ENCODE measurements at regions not wholly inside any gene's neighbourhood (a gene's known extent, or its start where the extent isn't known, plus 50 kb on each side); places are given as distances from the start of the nearest gene placed in this dataset.

DNA sequence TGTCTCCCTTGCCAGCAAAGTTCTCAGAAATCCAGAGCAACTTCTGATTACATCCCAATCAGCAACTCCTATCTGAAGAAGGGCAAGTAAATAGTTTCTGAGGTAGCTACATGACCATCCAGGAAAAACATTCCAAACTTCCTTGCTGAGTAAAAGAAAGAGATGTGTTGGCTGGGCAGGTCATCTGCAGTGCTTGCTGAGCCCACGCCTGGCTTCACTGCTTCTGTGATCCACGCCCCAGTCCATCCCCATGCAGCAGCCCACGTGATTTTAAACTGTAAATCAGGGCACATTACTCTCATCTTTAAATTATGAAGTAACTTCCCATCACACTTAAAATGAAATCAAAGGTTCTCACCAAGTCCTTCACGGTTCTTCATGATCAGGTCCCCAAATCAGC is 603.6 kb downstream of the QKI start:
- TF ChIP-seq L3MBTL2 (conservative IDR thresholded peaks at IDR 0.05) (no peak), ELF4 (IDR thresholded peaks at IDR 0.05) (no peak), SUZ12 (IDR thresholded peaks at IDR 0.05) (no peak), TARDBP (IDR thresholded peaks at IDR 0.05) (no peak), BHLHE40 (IDR thresholded peaks at IDR 0.05; ENCODE audit: borderline replicate concordance) (no peak)
- TF ChIP-seq, protein P1, sequence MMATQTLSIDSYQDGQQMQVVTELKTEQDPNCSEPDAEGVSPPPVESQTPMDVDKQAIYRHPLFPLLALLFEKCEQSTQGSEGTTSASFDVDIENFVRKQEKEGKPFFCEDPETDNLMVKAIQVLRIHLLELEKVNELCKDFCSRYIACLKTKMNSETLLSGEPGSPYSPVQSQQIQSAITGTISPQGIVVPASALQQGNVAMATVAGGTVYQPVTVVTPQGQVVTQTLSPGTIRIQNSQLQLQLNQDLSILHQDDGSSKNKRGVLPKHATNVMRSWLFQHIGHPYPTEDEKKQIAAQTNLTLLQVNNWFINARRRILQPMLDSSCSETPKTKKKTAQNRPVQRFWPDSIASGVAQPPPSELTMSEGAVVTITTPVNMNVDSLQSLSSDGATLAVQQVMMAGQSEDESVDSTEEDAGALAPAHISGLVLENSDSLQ (IDR thresholded peaks at IDR 0.05): no peak
- no peak for DNase-seq (ENCODE audit: extremely low spot score)
- ChIA-PET CTCF (no interaction called here), POLR2A (no interaction called here)

DNA sequence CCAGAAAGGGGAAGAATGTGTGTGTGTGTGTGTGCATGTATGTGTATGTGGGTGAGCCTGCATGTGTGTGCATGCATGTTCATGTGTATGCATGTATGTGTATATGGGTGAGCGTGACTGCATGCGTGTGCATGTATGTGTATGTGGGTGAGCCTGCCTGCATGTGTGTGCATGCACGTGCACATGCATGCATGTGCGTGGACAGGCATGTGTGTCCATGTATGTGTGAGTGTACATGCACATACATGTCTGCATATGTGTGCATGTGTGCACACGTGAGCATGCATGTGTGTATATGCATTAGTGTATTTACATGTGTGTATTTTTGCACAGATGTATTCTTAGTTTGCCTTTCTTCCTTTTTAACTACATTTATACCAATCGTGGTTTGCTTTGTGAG is 601.5 kb downstream of the QKI start:
- CTCF ChIA-PET: no interaction called here
- TF ChIP-seq L3MBTL2 (conservative IDR thresholded peaks at IDR 0.05): no peak
- TF ChIP-seq ARNT (IDR thresholded peaks at IDR 0.05): no peak
- TF ChIP-seq SP1 (IDR thresholded peaks at IDR 0.05): no peak
- TF ChIP-seq BHLHE40 (IDR thresholded peaks at IDR 0.05; ENCODE audit: borderline replicate concordance): no peak
- TF ChIP-seq, protein P1 (IDR thresholded peaks at IDR 0.05): no peak
- no peak for TF ChIP-seq ZNF384 (IDR thresholded peaks at IDR 0.05)
- no peak for TF ChIP-seq TARDBP (IDR thresholded peaks at IDR 0.05)
- TF ChIP-seq CTBP1 (IDR thresholded peaks at IDR 0.05; ENCODE audit: borderline replicate concordance): no peak
- no peak for TF ChIP-seq LEF1 (IDR thresholded peaks at IDR 0.05; ENCODE audit: borderline replicate concordance)
- TF ChIP-seq FOXA1 (IDR thresholded peaks at IDR 0.05): no peak
- POLR2A ChIA-PET: no interaction called here
- no peak for DNase-seq (ENCODE audit: extremely low spot score)

- TF ChIP-seq SP1 (IDR thresholded peaks at IDR 0.05): no peak
- TF ChIP-seq, protein P1 (IDR thresholded peaks at IDR 0.05): no peak
- no peak for TF ChIP-seq NFRKB (IDR thresholded peaks at IDR 0.05)
- TF ChIP-seq ZNF384 (IDR thresholded peaks at IDR 0.05): no peak
- TF ChIP-seq ELF4 (IDR thresholded peaks at IDR 0.05): no peak
- ChIA-PET CTCF (no interaction called here), POLR2A (no interaction called here)
- DNase-seq (ENCODE audit: extremely low spot score): no peak
Observed at GRCh38 chr6:164015088-164015484, 600.6 kb downstream of the QKI start.

GRCh38 chr6:164014346-164015087 is 600.0 kb downstream of the QKI start:
- POLR2A ChIA-PET: no interaction called here
- DNase-seq (ENCODE audit: extremely low spot score): no peak

GRCh38 chr6:164013480-164014208 is 599.1 kb downstream of the QKI start:
- POLR2A ChIA-PET: no interaction called here
- DNase-seq (ENCODE audit: extremely low spot score): peak; percentile 20
- CTCF ChIA-PET: interaction anchor here (1.0 kb wide), 1 partner anchor 84 kb away, joined by 3 read pairs; no protein-coding TSS in a partner anchor

More at GRCh38 chr6:164014346-164015087, 600.0 kb downstream of the QKI start:
- CTCF ChIA-PET: interaction anchor here (1.0 kb wide), 1 partner anchor 83 kb away, joined by 3 read pairs; no protein-coding TSS in a partner anchor
- no peak for TF ChIP-seq SP1 (IDR thresholded peaks at IDR 0.05)
- TF ChIP-seq ARNT (IDR thresholded peaks at IDR 0.05): no peak
- TF ChIP-seq L3MBTL2 (conservative IDR thresholded peaks at IDR 0.05): no peak
- TF ChIP-seq FOXK2 (IDR thresholded peaks at IDR 0.05): no peak
- TF ChIP-seq SUZ12 (IDR thresholded peaks at IDR 0.05): no peak
- TF ChIP-seq, protein P1 (IDR thresholded peaks at IDR 0.05): no peak
- no peak for TF ChIP-seq ELF4 (IDR thresholded peaks at IDR 0.05)
- TF ChIP-seq NFRKB (IDR thresholded peaks at IDR 0.05): no peak
- TF ChIP-seq CTBP1 (IDR thresholded peaks at IDR 0.05; ENCODE audit: borderline replicate concordance): no peak
- no peak for TF ChIP-seq FOXM1 (IDR thresholded peaks at IDR 0.05; ENCODE audit: borderline replicate concordance)
- no peak for TF ChIP-seq HDGF (IDR thresholded peaks at IDR 0.05; ENCODE audit: borderline replicate concordance)
- TF ChIP-seq LEF1 (IDR thresholded peaks at IDR 0.05; ENCODE audit: borderline replicate concordance): no peak
- no peak for TF ChIP-seq TARDBP (IDR thresholded peaks at IDR 0.05)
- no peak for TF ChIP-seq BHLHE40 (IDR thresholded peaks at IDR 0.05; ENCODE audit: borderline replicate concordance)
- TF ChIP-seq FOXA1 (IDR thresholded peaks at IDR 0.05): no peak
- TF ChIP-seq ZNF384 (IDR thresholded peaks at IDR 0.05): no peak

GRCh38 chr6:164011321-164011720 is 596.8 kb downstream of the QKI start:
- POLR2A ChIA-PET: no interaction called here
- no peak for TF ChIP-seq L3MBTL2 (conservative IDR thresholded peaks at IDR 0.05)
- no peak for DNase-seq (ENCODE audit: extremely low spot score)
- CTCF ChIA-PET: no interaction called here

More at GRCh38 chr6:164013480-164014208, 599.1 kb downstream of the QKI start:
- TF ChIP-seq NFRKB (IDR thresholded peaks at IDR 0.05): no peak
- TF ChIP-seq BHLHE40 (IDR thresholded peaks at IDR 0.05; ENCODE audit: borderline replicate concordance): no peak

Data from HEK293T (cell line).